Esophagus muscularis mucosa (tissue), 4 donors: ENCODE measurements at regions not wholly inside any gene's neighbourhood (a gene's known extent, or its start where the extent isn't known, plus 50 kb on each side); places are given as distances from the start of the nearest gene placed in this dataset.
"Not testable (repeated sequence)": the region's sequence is repeated elsewhere in the genome, so short reads cannot be mapped to it uniquely, and the experiment has no call there.

Source experiments
- DNase-seq: peaks from one replicate; pipeline ENCODE4 v3.0.0-alpha.2; 2017; ENCODE audit errors: extremely low spot score
- H3K27ac ChIP-seq, 4 donors: fragments of 200-600 bp; sonication (generic); replicated peaks in 1 of 4; 1 replicate in 3 of 4; 2 replicates in 1 of 4; pipeline ENCODE4 v1.5.1; 2016 to 2019; ENCODE audit warnings: mild to moderate bottlenecking in 1 of 4
- H3K27me3 ChIP-seq, 4 donors: fragments of 200-600 bp; sonication (generic); one replicate each; pipeline versions ENCODE4 v1.5.1 to v1.6.0; 2016 to 2019
- H3K36me3 ChIP-seq, 4 donors: fragments of 200-600 bp; sonication (generic); one replicate each; pipeline ENCODE4 v1.5.1; 2016 to 2019
- H3K4me1 ChIP-seq, 4 donors: fragments of 200-600 bp; sonication (generic); one replicate each; pipeline ENCODE4 v1.5.1; 2016 to 2019
- H3K4me3 ChIP-seq, 4 donors: fragments of 200-600 bp; sonication (generic); 1 replicate in 2 of 4; 2 replicates in 2 of 4; pipeline ENCODE4 v1.5.1; 2016 to 2019; ENCODE audit warnings: mild to moderate bottlenecking in 4 of 4, moderate library complexity in 1 of 4
- H3K9me3 ChIP-seq, 4 donors: fragments of 200-600 bp; sonication (generic); 1 replicate in 3 of 4; 2 replicates in 1 of 4; pipeline ENCODE4 v1.5.1; 2016 to 2019
- EP300 ChIP-seq: sonication (generic); formaldehyde crosslinking; IDR thresholded peaks from one replicate; pipeline ENCODE4 v1.6.1; 2017; ENCODE audit warnings: antibody characterized with exemption
- POLR2A ChIP-seq: fragments of 450-650 bp; IDR thresholded peaks from one replicate; pipeline ENCODE4 v1.6.1; 2017; ENCODE audit warnings: antibody characterized with exemption, moderate library complexity, mild to moderate bottlenecking, low read depth
- POLR2AphosphoS5 ChIP-seq, 2 donors: sonication (generic); formaldehyde crosslinking; IDR thresholded peaks; one replicate each; pipeline ENCODE4 v1.6.1; 2017; ENCODE audit warnings: antibody characterized with exemption in 2 of 2
- WGBS: methylation state at CpG from one replicate; pipeline ENCODE4 v1.1.5; 2018; 5-methylcytosine and 5-hydroxymethylcytosine counted together
- intact Hi-C: fragments of 100-400 bp; cut with DNase I; formaldehyde crosslinking; loops from one replicate; pipeline ENCODE4 v1.15.1; 2023
- TF ChIP-seq, protein P1 (sequence below), 3 experiments: fragments of 200-600 bp in 2 of 3; fragments of 450-650 bp in 1 of 3; sonication (generic) in 2 of 3; IDR thresholded peaks; one replicate each; pipeline ENCODE4 v1.5.1; 2017 to 2019; ENCODE audit warnings: antibody characterized with exemption in 3 of 3, mild to moderate bottlenecking in 2 of 3, moderate library complexity in 1 of 3

DNA sequence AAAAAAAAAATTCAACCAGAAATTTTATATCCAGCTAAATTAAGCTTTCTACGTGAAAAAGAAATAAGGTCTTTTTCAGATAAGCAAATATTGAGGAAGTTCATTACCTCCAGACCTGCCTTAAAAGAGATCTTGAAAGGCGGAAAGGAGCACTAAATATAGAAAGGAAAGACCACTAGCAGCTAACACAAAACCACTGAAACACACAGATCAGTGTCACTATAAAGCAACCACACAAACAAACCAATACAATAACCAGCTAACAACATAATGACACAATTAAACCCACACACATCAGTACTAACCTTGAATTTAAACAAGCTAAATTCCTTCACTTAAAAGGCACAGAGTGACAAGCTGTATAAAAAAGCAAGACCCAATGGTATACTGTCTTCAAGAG is 958.3 kb downstream of the TSN start:
- Histone ChIP-seq H3K27me3 (no peaks in the 10 kb centered on the region), H3K36me3 (no peaks in the 10 kb centered on the region), H3K4me1 (no peaks in the 10 kb centered on the region), H3K27ac (no peak overlapping the region), H3K4me3 (no peak overlapping the region), H3K9me3 (peaks cover 0 to 8% (median 0%) of the 10 kb centered on the region in 4 donors)
- intact Hi-C loops: no loop called here
- no peak for DNase-seq
- no peak for TF ChIP-seq EP300
- WGBS: 85% methylated on average over 2 of the region's 2 CpGs

DNA sequence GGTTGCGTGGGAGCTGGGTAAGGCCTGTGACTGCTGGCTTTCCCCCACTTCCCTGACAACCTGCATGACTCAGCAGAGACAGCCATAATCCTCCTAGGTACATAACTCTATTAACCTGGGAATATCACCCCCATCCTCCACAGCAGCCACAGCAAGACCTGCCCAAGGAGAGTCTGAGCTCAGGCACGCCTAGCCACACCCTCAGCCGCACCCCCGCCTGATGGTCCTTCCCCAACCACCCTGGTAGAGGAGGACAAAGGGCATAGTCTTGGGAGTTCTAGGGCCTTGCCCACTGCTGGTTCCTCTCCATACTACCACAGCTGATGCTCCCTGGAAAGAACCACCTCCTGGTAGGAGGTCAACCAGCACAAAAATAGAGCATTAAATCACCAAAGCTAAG is 965.4 kb downstream of the TSN start:
- H3K4me3 ChIP-seq, H3K27me3 ChIP-seq, H3K36me3 ChIP-seq, DNase-seq, intact Hi-C loops, H3K9me3 ChIP-seq, H3K27ac ChIP-seq, H3K4me1 ChIP-seq: not testable (repeated sequence)
- WGBS: no CpG with 5 or more reads among the region's 4 CpGs

DNA sequence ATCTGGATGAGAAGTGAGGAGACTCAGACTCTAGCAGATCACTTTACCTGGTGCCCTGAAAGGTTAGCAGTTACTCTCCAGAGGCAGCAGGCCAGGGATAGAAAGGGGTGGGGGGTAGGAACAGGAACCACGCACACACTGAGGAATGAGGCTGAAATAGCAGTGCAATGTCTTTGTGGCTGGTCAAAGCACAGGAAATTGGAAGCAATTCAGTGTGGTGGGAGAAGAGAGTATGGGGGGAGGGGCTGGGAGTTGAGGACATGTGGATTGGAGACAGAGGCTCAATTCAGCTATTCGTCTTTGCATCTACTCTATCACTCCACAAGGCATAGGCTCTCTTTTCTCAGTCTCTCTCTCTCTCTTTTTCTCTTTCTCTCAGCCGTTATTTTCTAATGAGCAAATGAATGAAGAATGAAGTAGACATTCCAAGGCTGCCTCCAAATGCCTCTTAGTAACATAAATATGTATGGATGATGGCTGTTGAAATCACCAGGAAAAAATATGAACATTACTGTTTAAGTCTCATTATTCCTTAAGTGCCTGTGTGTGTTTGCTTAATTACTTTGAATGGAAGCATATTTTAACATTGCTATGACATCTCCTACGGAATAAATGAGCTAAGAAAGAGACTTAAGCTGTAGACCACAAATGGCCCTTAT is 979.4 kb downstream of the TSN start:
- no peaks in the 10 kb centered on the region for H3K27me3 ChIP-seq
- no peak overlapping the region for H3K27ac ChIP-seq
- H3K4me3 ChIP-seq: no peak overlapping the region
- TF ChIP-seq POLR2AphosphoS5 (IDR thresholded peaks at IDR 0.05): no peak
- TF ChIP-seq POLR2A: no peak
- no peak for TF ChIP-seq EP300
- TF ChIP-seq, protein P1, sequence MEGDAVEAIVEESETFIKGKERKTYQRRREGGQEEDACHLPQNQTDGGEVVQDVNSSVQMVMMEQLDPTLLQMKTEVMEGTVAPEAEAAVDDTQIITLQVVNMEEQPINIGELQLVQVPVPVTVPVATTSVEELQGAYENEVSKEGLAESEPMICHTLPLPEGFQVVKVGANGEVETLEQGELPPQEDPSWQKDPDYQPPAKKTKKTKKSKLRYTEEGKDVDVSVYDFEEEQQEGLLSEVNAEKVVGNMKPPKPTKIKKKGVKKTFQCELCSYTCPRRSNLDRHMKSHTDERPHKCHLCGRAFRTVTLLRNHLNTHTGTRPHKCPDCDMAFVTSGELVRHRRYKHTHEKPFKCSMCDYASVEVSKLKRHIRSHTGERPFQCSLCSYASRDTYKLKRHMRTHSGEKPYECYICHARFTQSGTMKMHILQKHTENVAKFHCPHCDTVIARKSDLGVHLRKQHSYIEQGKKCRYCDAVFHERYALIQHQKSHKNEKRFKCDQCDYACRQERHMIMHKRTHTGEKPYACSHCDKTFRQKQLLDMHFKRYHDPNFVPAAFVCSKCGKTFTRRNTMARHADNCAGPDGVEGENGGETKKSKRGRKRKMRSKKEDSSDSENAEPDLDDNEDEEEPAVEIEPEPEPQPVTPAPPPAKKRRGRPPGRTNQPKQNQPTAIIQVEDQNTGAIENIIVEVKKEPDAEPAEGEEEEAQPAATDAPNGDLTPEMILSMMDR (IDR thresholded peaks at IDR 0.05): no peak
- H3K36me3 ChIP-seq: no peaks in the 10 kb centered on the region
- intact Hi-C loops: no loop called here
- H3K9me3 ChIP-seq: no peaks in the 10 kb centered on the region
- no peak for DNase-seq
- 56% methylated on average over 4 of the region's 4 CpGs for WGBS
- H3K4me1 ChIP-seq: no peaks in the 10 kb centered on the region

DNA sequence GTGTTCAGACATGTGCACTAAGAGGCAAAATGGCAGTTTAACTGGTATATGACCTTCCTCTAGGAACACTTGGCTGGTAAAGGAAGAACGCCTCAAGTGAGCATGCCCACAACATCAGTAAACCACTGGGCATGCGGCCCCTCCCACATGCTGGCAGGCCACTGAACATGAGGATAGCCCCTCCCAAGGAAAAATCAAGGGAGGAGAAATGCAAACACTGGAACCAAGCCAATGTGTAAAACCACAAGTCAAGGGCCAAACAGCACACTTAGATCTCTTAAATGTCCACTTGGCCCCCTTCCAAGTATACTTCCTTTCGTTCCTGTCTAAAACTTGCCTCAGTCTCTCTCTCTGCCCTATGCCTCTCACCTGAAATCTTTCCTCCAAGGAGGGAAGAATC is 980.8 kb downstream of the TSN start:
- Histone ChIP-seq H3K27ac (no peak overlapping the region), H3K4me3 (no peak overlapping the region), H3K36me3 (no peaks in the 10 kb centered on the region), H3K9me3 (no peaks in the 10 kb centered on the region), H3K4me1 (no peaks in the 10 kb centered on the region), H3K27me3 (no peaks in the 10 kb centered on the region)
- no peak for TF ChIP-seq POLR2AphosphoS5 (IDR thresholded peaks at IDR 0.05)
- no peak for TF ChIP-seq POLR2A
- TF ChIP-seq EP300: no peak
- TF ChIP-seq, protein P1 (IDR thresholded peaks at IDR 0.05): no peak
- 69% methylated on average over 3 of the region's 3 CpGs for WGBS
- DNase-seq: no peak
- intact Hi-C loops: no loop called here

DNA sequence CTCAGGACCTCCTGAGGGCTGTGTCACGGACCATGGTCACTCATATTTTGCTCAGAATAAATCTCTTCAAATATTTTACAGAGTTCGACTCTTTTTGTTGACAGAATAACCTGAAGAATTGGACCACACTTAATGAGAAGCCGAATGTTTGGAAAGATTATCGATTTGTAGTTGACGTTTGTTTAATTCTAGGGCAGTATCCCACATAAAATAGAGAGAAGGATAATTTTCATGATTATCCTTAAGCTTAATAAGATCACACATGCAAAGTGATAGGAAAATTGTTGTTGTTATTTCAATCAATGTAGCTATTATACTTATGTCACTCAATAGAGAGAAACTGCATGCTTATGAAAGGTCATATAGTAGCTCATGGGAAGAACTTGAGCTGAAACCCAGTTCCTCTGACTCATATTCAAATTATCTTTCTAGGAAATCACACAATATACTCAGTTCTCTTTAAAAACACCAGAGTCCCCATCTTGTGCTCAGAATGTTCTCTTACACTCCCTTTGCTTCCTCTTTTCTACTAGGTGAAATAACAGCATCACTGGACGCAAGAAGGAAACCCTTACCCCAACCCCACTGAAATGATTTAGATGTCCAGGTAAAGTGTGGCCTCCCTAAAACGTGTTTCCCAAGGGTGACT is 982.1 kb downstream of the TSN start:
- 88% methylated on average over 7 of the region's 7 CpGs for WGBS
- H3K27ac ChIP-seq: no peak overlapping the region
- intact Hi-C loops: no loop called here
- no peaks in the 10 kb centered on the region for H3K27me3 ChIP-seq
- H3K4me3 ChIP-seq: no peak overlapping the region
- H3K9me3 ChIP-seq: no peaks in the 10 kb centered on the region
- H3K36me3 ChIP-seq: no peaks in the 10 kb centered on the region
- H3K4me1 ChIP-seq: no peaks in the 10 kb centered on the region
- no peak for DNase-seq
- TF ChIP-seq POLR2AphosphoS5 (IDR thresholded peaks at IDR 0.05) (no peak), EP300 (no peak), POLR2A (no peak)
- TF ChIP-seq, protein P1 (IDR thresholded peaks at IDR 0.05): no peak
